Keratinocyte (primary cell): ENCODE measurements at regions not wholly inside any gene's neighbourhood (a gene's known extent, or its start where the extent isn't known, plus 50 kb on each side); places are given as distances from the start of the nearest gene placed in this dataset.

Experiments
- DNase-seq: peaks from one replicate; pipeline ENCODE4 v3.0.0-alpha.2; 2011; ENCODE audit warnings: low read depth, missing footprints, low spot score
- FAIRE-seq: peaks from 2 replicates; lab custom pipeline; 2011; peaks lifted over from hg19 to GRCh38; lab: Jason Lieb, UNC
- H2AFZ ChIP-seq: 2 replicates; pipeline ENCODE4 v1.6.0; 2012; ENCODE audit warnings: low read length, control low read depth, inconsistent platforms; ENCODE audit not compliant: control insufficient read depth
- H3K27ac ChIP-seq: 2 replicates; pipeline ENCODE4 v1.5.1; 2011; ENCODE audit warnings: low read length; ENCODE audit not compliant: control insufficient read depth, insufficient read depth
- H3K27me3 ChIP-seq: 3 replicates; pipeline ENCODE4 v1.6.0; 2011; ENCODE audit warnings: low read length; ENCODE audit not compliant: control insufficient read depth, insufficient read depth; ENCODE audit errors: extremely low read depth
- H3K36me3 ChIP-seq, 2 experiments: 2 replicates in 1 of 2; 3 replicates in 1 of 2; pipeline ENCODE4 v1.5.1; 2011; ENCODE audit warnings: low read length in 2 of 2, mild to moderate bottlenecking in 1 of 2; ENCODE audit not compliant: control insufficient read depth in 2 of 2, insufficient read depth in 2 of 2; ENCODE audit errors: extremely low read depth in 1 of 2
- H3K4me1 ChIP-seq: 3 replicates; pipeline ENCODE4 v1.5.1; 2011; ENCODE audit warnings: low read length; ENCODE audit not compliant: control insufficient read depth, insufficient read depth; ENCODE audit errors: extremely low read depth
- H3K4me2 ChIP-seq: 3 replicates; pipeline ENCODE4 v1.6.0; 2011; ENCODE audit warnings: low read depth, low read length; ENCODE audit not compliant: control insufficient read depth, insufficient read depth; ENCODE audit errors: extremely low read depth
- H3K4me3 ChIP-seq, 3 experiments: fragments of 200-600 bp in 1 of 3; sonication (generic) in 1 of 3; 2 replicates in 2 of 3; 3 replicates in 1 of 3; pipeline ENCODE4 v1.5.1; 2011 to 2016; ENCODE audit warnings: low read length in 3 of 3, mild to moderate bottlenecking in 3 of 3, control low read depth in 2 of 3, inconsistent platforms in 1 of 3, low read depth in 1 of 3, mixed read lengths in 1 of 3, mixed run types in 1 of 3, moderate library complexity in 1 of 3; ENCODE audit not compliant: control insufficient read depth in 2 of 3, insufficient read depth in 2 of 3; ENCODE audit errors: extremely low read depth in 1 of 3
- H3K79me2 ChIP-seq: 2 replicates; pipeline ENCODE4 v1.6.0; 2012; ENCODE audit warnings: low read length; ENCODE audit not compliant: control insufficient read depth, insufficient read depth
- H3K9ac ChIP-seq: 3 replicates; pipeline ENCODE4 v1.6.0; 2011; ENCODE audit warnings: low read length; ENCODE audit not compliant: control insufficient read depth, insufficient read depth; ENCODE audit errors: extremely low read depth
- H3K9me1 ChIP-seq: 3 replicates; pipeline ENCODE4 v1.6.0; 2011; ENCODE audit warnings: low read length; ENCODE audit not compliant: control insufficient read depth, insufficient read depth; ENCODE audit errors: extremely low read depth
- H3K9me3 ChIP-seq: 2 replicates; pipeline ENCODE4 v1.5.1; 2012; ENCODE audit warnings: low read depth, low read length; ENCODE audit not compliant: control insufficient read depth
- H4K20me1 ChIP-seq: 3 replicates; pipeline ENCODE4 v1.6.0; 2011; ENCODE audit warnings: low read length; ENCODE audit not compliant: control insufficient read depth, insufficient read depth; ENCODE audit errors: extremely low read depth
- CTCF ChIP-seq, 3 experiments: IDR thresholded peaks in 1 of 3; conservative IDR thresholded peaks in 1 of 3; optimal IDR thresholded peaks in 1 of 3; 2 replicates in 2 of 3; 3 replicates in 1 of 3; pipeline versions ENCODE3 to v1.5.1; 2011; ENCODE audit warnings: low read length in 3 of 3, mild to moderate bottlenecking in 3 of 3, moderate library complexity in 2 of 3, control low read depth in 1 of 3, inconsistent platforms in 1 of 3; ENCODE audit not compliant: insufficient read depth in 2 of 3; ENCODE audit errors: extremely low read depth in 1 of 3
- EZH2 ChIP-seq: IDR thresholded peaks from one replicate; pipeline ENCODE4 v1.6.1; 2012; ENCODE audit warnings: inconsistent platforms, mild to moderate bottlenecking, low read length, moderate library complexity
- dilution Hi-C: fragments of 300-500 bp; cut with MboI; formaldehyde crosslinking; loops from one replicate; pipeline ENCODE4 v1.7.0; 2020; ENCODE audit warnings: low sequenced_read_pairs; ENCODE audit not compliant: extremely low pct_ligation_motif_present

- FAIRE-seq: no peak
Observed at GRCh38 chr13:48798180-48798579, 144.5 kb downstream of the CYSLTR2 start.

GRCh38 chr13:48801255-48801654 is 147.5 kb downstream of the CYSLTR2 start:
- Histone ChIP-seq H2AFZ (no peak overlapping the region), H4K20me1 (no peaks in the 10 kb centered on the region), H3K79me2 (no peaks in the 10 kb centered on the region), H3K9ac (no peak overlapping the region), H3K4me3 (no peak overlapping the region), H3K36me3 (no peaks in the 10 kb centered on the region), H3K4me2 (no peak overlapping the region), H3K27me3 (no peaks in the 10 kb centered on the region), H3K27ac (no peak overlapping the region), H3K4me1 (no peaks in the 10 kb centered on the region), H3K9me3 (no peaks in the 10 kb centered on the region), H3K9me1 (no peaks in the 10 kb centered on the region)
- TF ChIP-seq EZH2: no peak
- TF ChIP-seq CTCF (optimal IDR thresholded peaks at IDR 0.05 in 1 of 3, IDR thresholded peaks at IDR 0.05 in 1 of 3, conservative IDR thresholded peaks at IDR 0.05 in 1 of 3; ENCODE audit: extremely low read depth in 1 of 3, insufficient read depth in 2 of 3, low read length in 3 of 3): no peak
- dilution Hi-C loops: no loop called here
- DNase-seq: no peak
- no peak for FAIRE-seq

More at GRCh38 chr13:48798180-48798579, 144.5 kb downstream of the CYSLTR2 start:
- no peak overlapping the region for H3K4me2 ChIP-seq
- DNase-seq: no peak
- no peak overlapping the region for H3K9ac ChIP-seq
- dilution Hi-C loops: no loop called here
- TF ChIP-seq CTCF (optimal IDR thresholded peaks at IDR 0.05 in 1 of 3, IDR thresholded peaks at IDR 0.05 in 1 of 3, conservative IDR thresholded peaks at IDR 0.05 in 1 of 3; ENCODE audit: extremely low read depth in 1 of 3, insufficient read depth in 2 of 3, low read length in 3 of 3): no peak
- no peak for TF ChIP-seq EZH2
- H3K4me3 ChIP-seq: no peak overlapping the region
- H3K4me1 ChIP-seq: no peaks in the 10 kb centered on the region
- H3K9me3 ChIP-seq: no peaks in the 10 kb centered on the region
- no peaks in the 10 kb centered on the region for H3K79me2 ChIP-seq
- H3K27ac ChIP-seq: no peak overlapping the region
- H3K36me3 ChIP-seq: no peaks in the 10 kb centered on the region
- no peaks in the 10 kb centered on the region for H4K20me1 ChIP-seq
- no peaks in the 10 kb centered on the region for H3K9me1 ChIP-seq
- H2AFZ ChIP-seq: no peak overlapping the region
- H3K27me3 ChIP-seq: no peaks in the 10 kb centered on the region
